ENCODE measurements at regions not wholly inside any gene's neighbourhood (a gene's known extent, or its start where the extent isn't known, plus 50 kb on each side); places are given as distances from the start of the nearest gene placed in this dataset.

DNA sequence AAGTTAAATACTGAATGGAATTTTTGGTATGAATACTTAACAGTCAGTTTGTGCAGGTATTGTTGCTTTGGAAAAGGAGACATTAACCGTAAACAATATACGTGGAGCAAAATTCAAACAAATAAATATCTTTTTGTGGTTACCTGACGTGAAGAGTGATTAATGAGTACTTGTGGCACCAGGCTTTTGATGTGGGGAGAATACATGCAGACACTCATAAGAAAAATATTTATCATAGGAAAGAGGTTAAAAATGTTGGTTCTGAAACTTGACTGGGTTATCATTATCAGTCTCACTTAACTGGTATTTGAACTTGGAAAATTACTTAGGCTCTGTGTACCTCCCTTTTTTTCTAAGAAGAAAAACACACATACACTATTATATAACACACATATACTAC is 136.4 kb upstream of the NDST4 start:
- H3K18ac ChIP-seq (ENCODE audit: insufficient read length, low read depth, low read length) = no peak overlapping the region
- H2AK5ac ChIP-seq (ENCODE audit: insufficient read length, low read length) = no peak overlapping the region
- H3K27ac ChIP-seq (ENCODE audit: insufficient read length, low read depth, low read length) = no peak overlapping the region
- no peak overlapping the region for H2BK5ac ChIP-seq (ENCODE audit: insufficient read length, low read length)
- Mint-ChIP-seq H3K27ac (peak overlapping the region in 1 of 3 experiments; percentile 47; a peak in 2 of 7 replicates), H3K9me3 (0 out of 5 replicates have a peak, but pooled peaks cover 0 to 2% of the 10 kb centered on the region in 2 experiments), H3K4me3 (no peak overlapping the region), H3K4me1 (peaks cover 26% of the 10 kb centered on the region in 2 experiments), H3K27me3 (ENCODE audit: low read depth) (no peaks in the 10 kb centered on the region), H3K36me3 (ENCODE audit: insufficient read depth in 1 of 3, low read depth in 3 of 3) (no peaks in the 10 kb centered on the region; a peak in 1 of 7 replicates)
- no peak overlapping the region for H2BK120ac ChIP-seq (ENCODE audit: low read depth, low read length, poor library complexity, severe bottlenecking)
- H3K79me1 ChIP-seq (ENCODE audit: insufficient read depth, low read depth, low read length, poor library complexity, severe bottlenecking) = no peaks in the 10 kb centered on the region
- H3K9ac ChIP-seq (ENCODE audit: extremely low read depth, insufficient read length, low read length) = no peak overlapping the region
- no peak overlapping the region for H2AFZ ChIP-seq (ENCODE audit: low read length)
- no peaks in the 10 kb centered on the region for H3K79me2 ChIP-seq (ENCODE audit: insufficient read depth, low read length)
- no peak overlapping the region for H3K56ac ChIP-seq (ENCODE audit: insufficient read length, low read depth, low read length)
- H2BK12ac ChIP-seq (ENCODE audit: insufficient read length, low read depth, low read length) = no peak overlapping the region
- H3K14ac ChIP-seq (ENCODE audit: insufficient read depth, low read length) = no peak overlapping the region
- H3K4me2 ChIP-seq (ENCODE audit: insufficient read depth, insufficient read length, low read length) = no peak overlapping the region
- WGBS (ENCODE audit: extremely low coverage, insufficient read length, low lambda C conversion rate) = no CpG with 5 or more reads among the region's 3 CpGs
- no peaks in the 10 kb centered on the region for H4K20me1 ChIP-seq (ENCODE audit: control insufficient read depth, insufficient read depth, insufficient read length)
- no peak overlapping the region for H4K8ac ChIP-seq (replicated peaks; ENCODE audit: insufficient read length, low read depth, low read length)
- no peak overlapping the region for H2BK20ac ChIP-seq (ENCODE audit: low read depth, low read length, poor library complexity, severe bottlenecking)
- H3K4me1 ChIP-seq (ENCODE audit: insufficient read depth, low read length) = no peaks in the 10 kb centered on the region
- H3K23ac ChIP-seq (ENCODE audit: insufficient read length, low read depth, low read length) = no peak overlapping the region
- H4K5ac ChIP-seq (ENCODE audit: insufficient read length, low read depth, low read length) = no peak overlapping the region
- H3K4ac ChIP-seq (ENCODE audit: low read depth, low read length) = no peak overlapping the region
- no peaks in the 10 kb centered on the region for H3K23me2 ChIP-seq (ENCODE audit: insufficient read length, low read depth, low read length, poor library complexity, severe bottlenecking)
- no peak overlapping the region for H3T11ph ChIP-seq (ENCODE audit: low read length)
- H2BK15ac ChIP-seq (ENCODE audit: low read depth, low read length) = no peak overlapping the region
- TF ChIP-seq, protein P1, sequence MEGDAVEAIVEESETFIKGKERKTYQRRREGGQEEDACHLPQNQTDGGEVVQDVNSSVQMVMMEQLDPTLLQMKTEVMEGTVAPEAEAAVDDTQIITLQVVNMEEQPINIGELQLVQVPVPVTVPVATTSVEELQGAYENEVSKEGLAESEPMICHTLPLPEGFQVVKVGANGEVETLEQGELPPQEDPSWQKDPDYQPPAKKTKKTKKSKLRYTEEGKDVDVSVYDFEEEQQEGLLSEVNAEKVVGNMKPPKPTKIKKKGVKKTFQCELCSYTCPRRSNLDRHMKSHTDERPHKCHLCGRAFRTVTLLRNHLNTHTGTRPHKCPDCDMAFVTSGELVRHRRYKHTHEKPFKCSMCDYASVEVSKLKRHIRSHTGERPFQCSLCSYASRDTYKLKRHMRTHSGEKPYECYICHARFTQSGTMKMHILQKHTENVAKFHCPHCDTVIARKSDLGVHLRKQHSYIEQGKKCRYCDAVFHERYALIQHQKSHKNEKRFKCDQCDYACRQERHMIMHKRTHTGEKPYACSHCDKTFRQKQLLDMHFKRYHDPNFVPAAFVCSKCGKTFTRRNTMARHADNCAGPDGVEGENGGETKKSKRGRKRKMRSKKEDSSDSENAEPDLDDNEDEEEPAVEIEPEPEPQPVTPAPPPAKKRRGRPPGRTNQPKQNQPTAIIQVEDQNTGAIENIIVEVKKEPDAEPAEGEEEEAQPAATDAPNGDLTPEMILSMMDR (conservative IDR thresholded peaks at IDR 0.05) = no peak
- no peak overlapping the region for H4K91ac ChIP-seq (ENCODE audit: insufficient read length, low read depth, low read length)
- DNase-seq = no peak
- no peaks in the 10 kb centered on the region for H3K9me3 ChIP-seq (ENCODE audit: control insufficient read depth, low read depth, low read length)
- H3K27me3 ChIP-seq (ENCODE audit: insufficient read depth, low read length) = no peaks in the 10 kb centered on the region
